ENCODE measurements at regions not wholly inside any gene's neighbourhood (a gene's known extent, or its start where the extent isn't known, plus 50 kb on each side); places are given as distances from the start of the nearest gene placed in this dataset.

DNA sequence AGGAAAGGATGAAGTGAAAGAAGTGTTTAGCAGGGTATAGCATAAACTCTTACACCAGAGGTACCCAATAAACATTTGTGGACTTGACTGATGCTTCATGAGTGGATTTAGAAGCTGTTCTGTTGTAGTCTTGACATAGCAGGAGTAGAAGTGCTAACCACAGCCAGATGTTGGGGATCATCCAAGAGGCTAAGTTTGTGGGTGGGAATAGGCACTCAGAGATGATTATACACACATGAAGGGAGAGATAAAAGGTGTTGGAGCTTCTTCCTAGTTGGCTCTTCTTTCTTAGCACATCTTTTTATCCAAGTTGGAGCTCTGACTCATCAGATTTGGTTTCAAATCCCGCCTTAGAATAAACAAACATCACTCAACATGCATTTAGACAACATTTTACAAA is 166.7 kb upstream of the E2F7 start:
- intact Hi-C loops (cut with micrococcal nuclease) = loop anchor here (5.0 kb wide), 1 partner anchor 165 kb away; the partner anchor contains the start of gene E2F7
- H2AFZ ChIP-seq (ENCODE audit: low read depth, low read length) = no peak overlapping the region
- dilution Hi-C loops (cut with MboI; ENCODE audit: extremely low pct_ligation_motif_present, low sequenced_read_pairs) = no loop called here
- TF ChIP-seq, protein P1, sequence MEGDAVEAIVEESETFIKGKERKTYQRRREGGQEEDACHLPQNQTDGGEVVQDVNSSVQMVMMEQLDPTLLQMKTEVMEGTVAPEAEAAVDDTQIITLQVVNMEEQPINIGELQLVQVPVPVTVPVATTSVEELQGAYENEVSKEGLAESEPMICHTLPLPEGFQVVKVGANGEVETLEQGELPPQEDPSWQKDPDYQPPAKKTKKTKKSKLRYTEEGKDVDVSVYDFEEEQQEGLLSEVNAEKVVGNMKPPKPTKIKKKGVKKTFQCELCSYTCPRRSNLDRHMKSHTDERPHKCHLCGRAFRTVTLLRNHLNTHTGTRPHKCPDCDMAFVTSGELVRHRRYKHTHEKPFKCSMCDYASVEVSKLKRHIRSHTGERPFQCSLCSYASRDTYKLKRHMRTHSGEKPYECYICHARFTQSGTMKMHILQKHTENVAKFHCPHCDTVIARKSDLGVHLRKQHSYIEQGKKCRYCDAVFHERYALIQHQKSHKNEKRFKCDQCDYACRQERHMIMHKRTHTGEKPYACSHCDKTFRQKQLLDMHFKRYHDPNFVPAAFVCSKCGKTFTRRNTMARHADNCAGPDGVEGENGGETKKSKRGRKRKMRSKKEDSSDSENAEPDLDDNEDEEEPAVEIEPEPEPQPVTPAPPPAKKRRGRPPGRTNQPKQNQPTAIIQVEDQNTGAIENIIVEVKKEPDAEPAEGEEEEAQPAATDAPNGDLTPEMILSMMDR (IDR thresholded peaks at IDR 0.05; ENCODE audit: extremely low read depth in 1 of 2, insufficient read depth in 1 of 2, low read depth in 1 of 2, low read length in 2 of 2) = no peak
- TF ChIP-seq JUN (IDR thresholded peaks at IDR 0.05; ENCODE audit: borderline replicate concordance, insufficient read depth, insufficient read length, low read depth) (no peak), FOS (IDR thresholded peaks at IDR 0.05; ENCODE audit: borderline replicate concordance, insufficient read depth, low read length) (no peak), EZH2 (IDR thresholded peaks at IDR 0.05; ENCODE audit: borderline replicate concordance, low read depth, low read length, severe bottlenecking) (no peak)
- TF ChIP-seq, protein P2, sequence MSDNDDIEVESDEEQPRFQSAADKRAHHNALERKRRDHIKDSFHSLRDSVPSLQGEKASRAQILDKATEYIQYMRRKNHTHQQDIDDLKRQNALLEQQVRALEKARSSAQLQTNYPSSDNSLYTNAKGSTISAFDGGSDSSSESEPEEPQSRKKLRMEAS (IDR thresholded peaks at IDR 0.05; ENCODE audit: insufficient read depth, insufficient read length) = no peak
- H3K36me3 ChIP-seq (ENCODE audit: control insufficient read depth in 2 of 2, extremely low read depth in 1 of 2, insufficient read depth in 2 of 2, low read length in 2 of 2) = no peaks in the 10 kb centered on the region
- H3K9me3 ChIP-seq (replicated peaks; ENCODE audit: control insufficient read depth, insufficient read depth, low read length) = no peaks in the 10 kb centered on the region
- ChIA-PET POLR2A (no interaction called here), CTCF (no interaction called here)
- H3K4me3 ChIP-seq (replicated peaks in 1 of 3; ENCODE audit: insufficient read depth in 1 of 3, low read depth in 1 of 3, low read length in 3 of 3) = no peak overlapping the region
- H3K27ac ChIP-seq (ENCODE audit: insufficient read depth, low read depth, low read length) = no peak overlapping the region
- H3K79me2 ChIP-seq (ENCODE audit: control insufficient read depth, insufficient read depth, low read length) = no peaks in the 10 kb centered on the region
- DNase-seq (ENCODE audit: low read depth, low spot score) (no peak), FAIRE-seq (no peak)
- H3K9me1 ChIP-seq (replicated peaks; ENCODE audit: control insufficient read depth, extremely low read depth, insufficient read depth, low read length) = no peaks in the 10 kb centered on the region
- peaks cover 30% of the 10 kb centered on the region for H3K4me1 ChIP-seq (ENCODE audit: control insufficient read depth, extremely low read depth, insufficient read depth, low read length)
- H3K4me2 ChIP-seq (ENCODE audit: insufficient read depth, low read length) = no peak overlapping the region
- BruUV-seq (replicated peaks) = no TSS peak
- no peaks in the 10 kb centered on the region for H4K20me1 ChIP-seq (replicated peaks; ENCODE audit: control insufficient read depth, extremely low read depth, insufficient read depth, low read length)
- H3K9ac ChIP-seq (replicated peaks; ENCODE audit: extremely low read depth, insufficient read depth, low read length) = no peak overlapping the region
- peaks cover 15 to 16% of the 10 kb centered on the region in 2 experiments for H3K27me3 ChIP-seq (ENCODE audit: control insufficient read depth in 2 of 2, insufficient read depth in 2 of 2, low read length in 2 of 2)

GRCh38 chr12:77231501-77231918 is 166.1 kb upstream of the E2F7 start:
- CTCF ChIA-PET = no interaction called here
- POLR2A ChIA-PET = interaction anchor here (0.9 kb wide), 1 partner anchor 18 kb away, joined by 3 read pairs; no protein-coding TSS in a partner anchor

More at GRCh38 chr12:77231501-77231918, 166.1 kb upstream of the E2F7 start:
- FAIRE-seq (peak; percentile 79), DNase-seq (ENCODE audit: low read depth, low spot score) (peak; percentile 93)
- dilution Hi-C loops (cut with MboI; ENCODE audit: extremely low pct_ligation_motif_present, low sequenced_read_pairs) (no loop called here), intact Hi-C loops (cut with micrococcal nuclease) (loop anchor here (1.0 to 5.0 kb wide), 2 partner anchors 111 to 164 kb away; partner anchors contain the start of gene E2F7)
- Histone ChIP-seq H3K9ac (replicated peaks; ENCODE audit: extremely low read depth, insufficient read depth, low read length) (no peak overlapping the region), H3K36me3 (ENCODE audit: control insufficient read depth in 2 of 2, extremely low read depth in 1 of 2, insufficient read depth in 2 of 2, low read length in 2 of 2) (no peaks in the 10 kb centered on the region), H3K9me1 (replicated peaks; ENCODE audit: control insufficient read depth, extremely low read depth, insufficient read depth, low read length) (no peaks in the 10 kb centered on the region), H2AFZ (ENCODE audit: low read depth, low read length) (no peak overlapping the region), H4K20me1 (replicated peaks; ENCODE audit: control insufficient read depth, extremely low read depth, insufficient read depth, low read length) (no peaks in the 10 kb centered on the region), H3K4me2 (ENCODE audit: insufficient read depth, low read length) (peak overlapping the region; percentile 46), H3K27ac (ENCODE audit: insufficient read depth, low read depth, low read length) (no peak overlapping the region), H3K4me3 (replicated peaks in 1 of 3; ENCODE audit: insufficient read depth in 1 of 3, low read depth in 1 of 3, low read length in 3 of 3) (no peak overlapping the region), H3K4me1 (ENCODE audit: control insufficient read depth, extremely low read depth, insufficient read depth, low read length) (peaks cover 30% of the 10 kb centered on the region), H3K79me2 (ENCODE audit: control insufficient read depth, insufficient read depth, low read length) (no peaks in the 10 kb centered on the region), H3K9me3 (replicated peaks; ENCODE audit: control insufficient read depth, insufficient read depth, low read length) (no peaks in the 10 kb centered on the region), H3K27me3 (ENCODE audit: control insufficient read depth in 2 of 2, insufficient read depth in 2 of 2, low read length in 2 of 2) (peaks cover 9 to 10% of the 10 kb centered on the region in 2 experiments)
- TF ChIP-seq, protein P2 (IDR thresholded peaks at IDR 0.05; ENCODE audit: insufficient read depth, insufficient read length) = no peak
- TF ChIP-seq EZH2 (IDR thresholded peaks at IDR 0.05; ENCODE audit: borderline replicate concordance, low read depth, low read length, severe bottlenecking) = no peak
- TF ChIP-seq, protein P1 (IDR thresholded peaks at IDR 0.05; ENCODE audit: extremely low read depth in 1 of 2, insufficient read depth in 1 of 2, low read depth in 1 of 2, low read length in 2 of 2) = no peak
- TF ChIP-seq GATA2 (IDR thresholded peaks at IDR 0.05; ENCODE audit: insufficient read depth, insufficient read length, low read depth, low read length) = no peak
- TF ChIP-seq MYC (IDR thresholded peaks at IDR 0.05; ENCODE audit: low read depth, low read length) = no peak
- TF ChIP-seq JUN (IDR thresholded peaks at IDR 0.05; ENCODE audit: borderline replicate concordance, insufficient read depth, insufficient read length, low read depth) = no peak
- TF ChIP-seq FOS (IDR thresholded peaks at IDR 0.05; ENCODE audit: borderline replicate concordance, insufficient read depth, low read length) = no peak
- no peak for TF ChIP-seq POLR2A (IDR thresholded peaks at IDR 0.05; ENCODE audit: low read depth, low read length)
- TF ChIP-seq POLR2AphosphoS5 (IDR thresholded peaks at IDR 0.05; ENCODE audit: insufficient read depth, low read depth, low read length) = no peak
- BruUV-seq (replicated peaks) = no TSS peak

All from endothelial cell of umbilical vein (primary cell).